GM10248 (cell line): ENCODE measurements at regions not wholly inside any gene's neighbourhood (a gene's known extent, or its start where the extent isn't known, plus 50 kb on each side); places are given as distances from the start of the nearest gene placed in this dataset.

ENCODE experiments used
- CTCF ChIA-PET: fragments of 300-600 bp; sonication (Branson Sonifier 250); formaldehyde crosslinking; extraction: SDS; loops from one replicate; lab custom pipeline; 2021; ENCODE audit warnings: antibody characterized with exemption; lab: Yijun Ruan, JAX
- POLR2A ChIA-PET: fragments of 350-650 bp; sonication (Branson Sonifier 250); formaldehyde crosslinking; extraction: SDS; loops from one replicate; lab custom pipeline; 2020; ENCODE audit warnings: antibody characterized with exemption; lab: Yijun Ruan, JAX
- DNase-seq: peaks from one replicate; pipeline ENCODE4 v3.0.0; 2012; ENCODE audit errors: extremely low spot score
- CTCF ChIP-seq: IDR thresholded peaks from 2 replicates; pipeline ENCODE4 v1.5.1; 2012; ENCODE audit warnings: mild to moderate bottlenecking, low read depth; ENCODE audit errors: extremely low read depth, missing control alignments, control extremely low read depth

- no peak for TF ChIP-seq CTCF
- CTCF ChIA-PET: interaction anchor here (0.8 to 1.2 kb wide), 2 partner anchors 49 to 1482 kb away, joined by 3 read pairs; no protein-coding TSS in a partner anchor
- DNase-seq: no peak
- POLR2A ChIA-PET: no interaction called here
Measured at GRCh38 chr19:30743011-30743410, 370.8 kb downstream of the ZNF536 start.

- ChIA-PET CTCF (no interaction called here), POLR2A (no interaction called here)
- no peak for TF ChIP-seq CTCF
- no peak for DNase-seq
Measured at GRCh38 chr19:30742406-30742938, 370.3 kb downstream of the ZNF536 start.

GRCh38 chr19:30741566-30741965 lies 369.4 kb downstream of the ZNF536 start:
- POLR2A ChIA-PET: no interaction called here
- CTCF ChIA-PET: no interaction called here
- no peak for DNase-seq
- no peak for TF ChIP-seq CTCF

- no peak for TF ChIP-seq CTCF
- no peak for DNase-seq
- CTCF ChIA-PET: no interaction called here
- POLR2A ChIA-PET: no interaction called here
Measured at GRCh38 chr19:30739394-30739793, 367.2 kb downstream of the ZNF536 start.

- CTCF ChIA-PET: no interaction called here
- DNase-seq: no peak
- TF ChIP-seq CTCF: no peak
- POLR2A ChIA-PET: no interaction called here
Measured at GRCh38 chr19:30738047-30738446, 365.9 kb downstream of the ZNF536 start.

GRCh38 chr19:30734669-30735068 lies 362.5 kb downstream of the ZNF536 start:
- DNase-seq: no peak
- ChIA-PET CTCF (no interaction called here), POLR2A (no interaction called here)
- no peak for TF ChIP-seq CTCF
